GM13977 (cell line): ENCODE measurements at regions not wholly inside any gene's neighbourhood (a gene's known extent, or its start where the extent isn't known, plus 50 kb on each side); places are given as distances from the start of the nearest gene placed in this dataset.

Source experiments
- DNase-seq: peaks from one replicate; pipeline ENCODE4 v3.0.0; 2012; ENCODE audit warnings: low spot score
- in situ Hi-C: fragments of 300-500 bp; cut with MboI; formaldehyde crosslinking; loops from one replicate; pipeline ENCODE4 v1.12.0; 2022; ENCODE audit warnings: low sequenced_read_pairs, low pct_unique_long_range_greater_than_20kb, mixed read lengths, inconsistent platforms; ENCODE audit not compliant: unreplicated experiment
- TF ChIP-seq, protein P1 (sequence below): IDR thresholded peaks from 2 replicates; pipeline ENCODE4 v1.5.1; 2012; ENCODE audit warnings: mild to moderate bottlenecking, control low read depth; ENCODE audit not compliant: insufficient read depth; ENCODE audit errors: extremely low read depth, missing control alignments

DNA sequence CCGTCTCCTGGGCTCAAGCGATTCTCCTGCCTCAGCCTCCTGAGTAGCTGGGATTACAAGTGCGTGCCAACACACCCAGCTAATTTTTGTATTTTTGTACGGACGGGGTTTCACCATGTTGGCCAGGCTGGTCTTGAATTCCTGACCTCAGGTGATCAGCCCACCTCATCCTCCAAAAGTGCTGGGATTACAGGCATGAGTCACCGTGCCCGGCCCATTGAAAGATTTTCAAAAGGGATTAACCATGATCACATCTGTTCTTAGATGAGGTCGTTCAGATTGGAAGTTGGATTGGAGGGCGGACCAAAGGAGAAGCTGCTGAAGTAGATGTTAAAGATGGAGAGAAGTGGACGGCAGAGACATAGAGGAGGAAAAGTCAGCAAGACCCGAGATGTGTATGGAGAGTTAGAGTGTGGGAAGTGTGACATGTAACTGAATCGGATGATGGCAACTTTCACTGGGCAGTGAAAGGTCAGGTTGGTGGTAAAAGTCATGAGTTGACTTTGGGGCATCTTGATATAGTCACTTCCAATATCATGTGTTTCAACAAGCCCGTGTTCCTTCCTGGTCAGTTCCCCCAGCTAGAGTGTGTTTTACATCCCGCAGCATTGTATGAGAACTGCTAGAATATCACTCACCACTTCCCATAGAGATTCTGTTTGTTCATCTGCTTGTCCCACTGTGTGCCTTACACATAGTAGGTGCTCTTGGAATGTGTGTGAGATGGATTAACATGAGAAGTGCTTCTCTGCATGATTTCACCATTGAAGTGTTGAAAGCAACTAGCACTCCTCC, 54.4 kb upstream of the TINAGL1 start:
- in situ Hi-C loops, result no loop called here
- TF ChIP-seq, protein P1, sequence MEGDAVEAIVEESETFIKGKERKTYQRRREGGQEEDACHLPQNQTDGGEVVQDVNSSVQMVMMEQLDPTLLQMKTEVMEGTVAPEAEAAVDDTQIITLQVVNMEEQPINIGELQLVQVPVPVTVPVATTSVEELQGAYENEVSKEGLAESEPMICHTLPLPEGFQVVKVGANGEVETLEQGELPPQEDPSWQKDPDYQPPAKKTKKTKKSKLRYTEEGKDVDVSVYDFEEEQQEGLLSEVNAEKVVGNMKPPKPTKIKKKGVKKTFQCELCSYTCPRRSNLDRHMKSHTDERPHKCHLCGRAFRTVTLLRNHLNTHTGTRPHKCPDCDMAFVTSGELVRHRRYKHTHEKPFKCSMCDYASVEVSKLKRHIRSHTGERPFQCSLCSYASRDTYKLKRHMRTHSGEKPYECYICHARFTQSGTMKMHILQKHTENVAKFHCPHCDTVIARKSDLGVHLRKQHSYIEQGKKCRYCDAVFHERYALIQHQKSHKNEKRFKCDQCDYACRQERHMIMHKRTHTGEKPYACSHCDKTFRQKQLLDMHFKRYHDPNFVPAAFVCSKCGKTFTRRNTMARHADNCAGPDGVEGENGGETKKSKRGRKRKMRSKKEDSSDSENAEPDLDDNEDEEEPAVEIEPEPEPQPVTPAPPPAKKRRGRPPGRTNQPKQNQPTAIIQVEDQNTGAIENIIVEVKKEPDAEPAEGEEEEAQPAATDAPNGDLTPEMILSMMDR, result no peak
- no peak for DNase-seq

DNA sequence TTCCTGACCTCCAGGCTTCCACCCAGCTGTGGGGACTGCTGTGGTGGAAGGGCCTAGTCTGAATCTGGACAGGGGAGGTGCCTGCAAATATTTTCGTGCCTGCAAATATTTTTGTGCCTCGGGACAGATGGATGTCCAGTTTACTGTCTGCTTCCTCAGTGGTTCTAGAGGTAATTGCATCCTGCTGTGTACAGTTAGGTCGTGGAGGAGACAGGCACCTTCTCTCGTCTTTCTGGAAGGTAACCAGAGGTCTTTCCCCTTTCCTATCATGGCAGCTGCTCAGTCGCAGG, 53.8 kb upstream of the TINAGL1 start:
- in situ Hi-C loops, result no loop called here
- TF ChIP-seq, protein P1, result no peak
- DNase-seq, result no peak

DNA sequence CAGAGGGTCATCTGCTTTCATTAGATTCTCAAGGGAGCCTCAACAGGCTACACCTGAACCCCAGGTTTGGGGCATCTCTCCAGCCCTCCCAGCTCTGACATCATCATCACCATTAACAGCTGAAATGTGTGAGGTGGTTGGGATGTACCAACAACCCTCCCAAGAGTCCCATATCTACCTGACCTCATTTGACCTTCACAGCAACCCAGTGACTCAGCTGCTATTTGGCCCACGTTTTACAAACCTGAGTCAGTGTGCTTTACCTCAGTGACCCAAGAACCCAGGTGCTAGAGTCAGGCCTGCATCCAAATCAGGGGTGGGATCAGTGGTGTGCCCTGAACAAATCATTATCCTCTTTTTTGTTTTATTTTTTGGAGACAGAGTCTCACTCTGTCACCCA, 53.3 kb upstream of the TINAGL1 start:
- no peak for DNase-seq
- TF ChIP-seq, protein P1, result no peak
- in situ Hi-C loops, result no loop called here

DNA sequence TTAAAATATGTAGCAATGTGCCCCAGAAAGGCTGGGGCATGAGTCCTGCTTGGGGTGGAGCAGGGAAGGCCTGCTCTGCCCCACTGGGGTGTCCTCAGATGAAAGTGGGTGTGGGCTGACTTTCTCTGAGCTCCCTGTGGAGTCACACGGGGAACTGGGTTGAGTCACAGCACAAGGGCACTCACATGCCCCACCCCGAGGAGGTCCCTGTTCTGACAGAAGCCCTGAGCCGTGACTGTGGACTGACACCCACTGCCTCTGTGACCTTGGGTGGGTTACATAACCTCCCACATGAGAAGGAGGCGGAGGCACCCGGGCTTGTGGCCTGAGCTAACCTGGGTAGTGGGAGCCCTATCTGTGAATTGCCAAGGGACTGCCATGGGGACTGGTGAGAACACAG, 52.5 kb upstream of the TINAGL1 start:
- in situ Hi-C loops, result no loop called here
- TF ChIP-seq, protein P1, result no peak
- no peak for DNase-seq

DNA sequence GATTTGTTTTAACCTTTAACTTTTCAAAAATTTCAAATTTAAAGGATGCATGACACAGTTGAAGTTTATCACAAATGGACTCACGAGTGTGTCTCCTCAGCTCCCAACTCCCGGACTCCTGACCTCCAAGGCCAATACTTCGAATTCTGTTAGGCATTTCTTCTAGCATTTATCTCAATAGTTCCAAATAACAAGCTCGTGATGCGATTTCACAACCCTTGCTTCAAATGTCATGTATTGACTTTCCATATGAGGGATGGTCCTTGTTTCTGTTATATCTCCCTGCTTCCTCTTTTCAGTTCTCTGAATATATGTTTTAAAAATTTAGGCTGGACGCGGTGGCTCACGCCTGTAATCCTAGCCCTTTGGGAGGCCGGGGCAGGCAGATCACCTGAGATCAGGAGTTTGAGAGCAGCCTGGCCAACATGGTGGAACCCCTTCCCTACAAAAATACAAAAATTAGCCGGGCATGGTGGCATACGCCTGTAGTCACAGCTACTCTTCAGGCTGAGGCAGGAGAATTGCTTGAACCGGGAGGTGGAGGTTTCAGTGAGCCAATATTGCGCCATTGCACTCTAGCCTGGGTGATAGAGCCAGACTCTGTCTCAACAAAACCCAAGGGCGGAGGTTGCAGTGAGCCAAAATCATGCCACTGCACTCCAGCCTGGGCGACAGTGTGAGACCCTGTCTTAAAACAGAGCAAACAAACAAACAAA, 52.0 kb upstream of the TINAGL1 start:
- TF ChIP-seq, protein P1, result no peak
- in situ Hi-C loops, result no loop called here
- DNase-seq, result no peak
